WTC11 (cell line): ENCODE measurements at regions not wholly inside any gene's neighbourhood (a gene's known extent, or its start where the extent isn't known, plus 50 kb on each side); places are given as distances from the start of the nearest gene placed in this dataset.

Source experiments
- ESRRA ChIP-seq: sonication (generic); formaldehyde crosslinking; IDR thresholded peaks from 2 replicates; pipeline ENCODE4 v1.8.1; 2022; ENCODE audit warnings: mild to moderate bottlenecking, missing genetic modification reagents, borderline replicate concordance
- SOX15 ChIP-seq: fragments of 250-450 bp; sonication (Bioruptor Pico); IDR thresholded peaks from 2 replicates; pipeline ENCODE4 v1.9.0; 2021; ENCODE audit warnings: mild to moderate bottlenecking
- ZNF317 ChIP-seq: sonication (generic); formaldehyde crosslinking; IDR thresholded peaks from 2 replicates; pipeline ENCODE4 v1.8.1; 2023; ENCODE audit warnings: low read depth, mild to moderate bottlenecking, moderate library complexity, missing genetic modification reagents, borderline replicate concordance
- ZNF416 ChIP-seq: fragments of 250-450 bp; sonication (Bioruptor Pico); IDR thresholded peaks from 2 replicates; pipeline ENCODE4 v1.9.0; 2021; ENCODE audit warnings: mild to moderate bottlenecking, inconsistent platforms
- TF ChIP-seq, protein P1 (sequence below): fragments of 200-600 bp; IDR thresholded peaks from 2 replicates; pipeline ENCODE4 v1.8.0; 2022; ENCODE audit warnings: antibody characterized with exemption
- TF ChIP-seq, protein P2 (sequence below): sonication (generic); formaldehyde crosslinking; IDR thresholded peaks from 2 replicates; pipeline ENCODE4 v1.8.1; 2022; ENCODE audit warnings: low read depth, missing genetic modification reagents, borderline replicate concordance
- TF ChIP-seq, protein P3 (sequence below): sonication (generic); formaldehyde crosslinking; IDR thresholded peaks from 2 replicates; pipeline ENCODE4 v1.8.1; 2023; ENCODE audit warnings: mild to moderate bottlenecking, missing genetic modification reagents, moderate library complexity

DNA sequence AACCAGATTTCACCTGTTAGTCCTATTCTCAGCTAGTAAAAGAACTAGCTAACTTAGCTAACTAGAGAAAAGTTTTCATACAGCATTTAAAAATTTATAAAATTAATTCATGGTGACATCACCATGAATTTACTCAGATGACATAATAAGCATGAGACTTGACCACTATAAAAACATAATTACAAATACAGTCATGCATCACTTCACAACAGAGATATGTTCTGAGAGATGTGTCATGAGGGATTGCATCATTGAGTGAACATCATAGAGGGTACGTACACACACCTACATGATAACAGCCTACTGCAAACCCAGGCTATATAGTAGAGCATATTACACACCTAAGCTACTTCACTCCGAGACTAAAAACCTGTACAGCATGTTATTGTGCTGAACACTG is 481.3 kb upstream of the CHAC2 start:
- TF ChIP-seq ESRRA (CRISPR knock-in tag) (no peak), ZNF416 (CRISPR knock-in tag) (no peak), ZNF317 (no peak), SOX15 (no peak)
- TF ChIP-seq, protein P1, sequence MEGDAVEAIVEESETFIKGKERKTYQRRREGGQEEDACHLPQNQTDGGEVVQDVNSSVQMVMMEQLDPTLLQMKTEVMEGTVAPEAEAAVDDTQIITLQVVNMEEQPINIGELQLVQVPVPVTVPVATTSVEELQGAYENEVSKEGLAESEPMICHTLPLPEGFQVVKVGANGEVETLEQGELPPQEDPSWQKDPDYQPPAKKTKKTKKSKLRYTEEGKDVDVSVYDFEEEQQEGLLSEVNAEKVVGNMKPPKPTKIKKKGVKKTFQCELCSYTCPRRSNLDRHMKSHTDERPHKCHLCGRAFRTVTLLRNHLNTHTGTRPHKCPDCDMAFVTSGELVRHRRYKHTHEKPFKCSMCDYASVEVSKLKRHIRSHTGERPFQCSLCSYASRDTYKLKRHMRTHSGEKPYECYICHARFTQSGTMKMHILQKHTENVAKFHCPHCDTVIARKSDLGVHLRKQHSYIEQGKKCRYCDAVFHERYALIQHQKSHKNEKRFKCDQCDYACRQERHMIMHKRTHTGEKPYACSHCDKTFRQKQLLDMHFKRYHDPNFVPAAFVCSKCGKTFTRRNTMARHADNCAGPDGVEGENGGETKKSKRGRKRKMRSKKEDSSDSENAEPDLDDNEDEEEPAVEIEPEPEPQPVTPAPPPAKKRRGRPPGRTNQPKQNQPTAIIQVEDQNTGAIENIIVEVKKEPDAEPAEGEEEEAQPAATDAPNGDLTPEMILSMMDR: no peak
- TF ChIP-seq, protein P2, sequence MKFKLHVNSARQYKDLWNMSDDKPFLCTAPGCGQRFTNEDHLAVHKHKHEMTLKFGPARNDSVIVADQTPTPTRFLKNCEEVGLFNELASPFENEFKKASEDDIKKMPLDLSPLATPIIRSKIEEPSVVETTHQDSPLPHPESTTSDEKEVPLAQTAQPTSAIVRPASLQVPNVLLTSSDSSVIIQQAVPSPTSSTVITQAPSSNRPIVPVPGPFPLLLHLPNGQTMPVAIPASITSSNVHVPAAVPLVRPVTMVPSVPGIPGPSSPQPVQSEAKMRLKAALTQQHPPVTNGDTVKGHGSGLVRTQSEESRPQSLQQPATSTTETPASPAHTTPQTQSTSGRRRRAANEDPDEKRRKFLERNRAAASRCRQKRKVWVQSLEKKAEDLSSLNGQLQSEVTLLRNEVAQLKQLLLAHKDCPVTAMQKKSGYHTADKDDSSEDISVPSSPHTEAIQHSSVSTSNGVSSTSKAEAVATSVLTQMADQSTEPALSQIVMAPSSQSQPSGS: no peak
- TF ChIP-seq, protein P3, sequence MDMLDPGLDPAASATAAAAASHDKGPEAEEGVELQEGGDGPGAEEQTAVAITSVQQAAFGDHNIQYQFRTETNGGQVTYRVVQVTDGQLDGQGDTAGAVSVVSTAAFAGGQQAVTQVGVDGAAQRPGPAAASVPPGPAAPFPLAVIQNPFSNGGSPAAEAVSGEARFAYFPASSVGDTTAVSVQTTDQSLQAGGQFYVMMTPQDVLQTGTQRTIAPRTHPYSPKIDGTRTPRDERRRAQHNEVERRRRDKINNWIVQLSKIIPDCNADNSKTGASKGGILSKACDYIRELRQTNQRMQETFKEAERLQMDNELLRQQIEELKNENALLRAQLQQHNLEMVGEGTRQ (CRISPR knock-in tag): no peak
